T-helper 1 cell treated with Interleukin-12 subunit alpha and Interleukin-12 subunit beta and Interleukin-4 antibody, amounts not matched to agents 30 μg/mL and 1 μg/mL, for 36 hours (primary cell): ENCODE measurements at regions not wholly inside any gene's neighbourhood (a gene's known extent, or its start where the extent isn't known, plus 50 kb on each side); places are given as distances from the start of the nearest gene placed in this dataset.

Experiments
- H3K27ac Mint-ChIP-seq: one replicate; pipeline ENCODE4 v1.8.0; 2021; ENCODE audit warnings: mild to moderate bottlenecking, mixed read lengths
- H3K27me3 Mint-ChIP-seq: one replicate; pipeline ENCODE4 v1.8.0; 2021; ENCODE audit warnings: low read depth, mixed read lengths
- H3K36me3 Mint-ChIP-seq: one replicate; pipeline ENCODE4 v1.8.0; 2021; ENCODE audit warnings: low read depth, mixed read lengths
- H3K4me1 Mint-ChIP-seq: one replicate; pipeline ENCODE4 v1.8.0; 2021; ENCODE audit warnings: low read depth, mixed read lengths
- H3K4me3 Mint-ChIP-seq: one replicate; pipeline ENCODE4 v1.8.0; 2021; ENCODE audit warnings: mild to moderate bottlenecking, moderate library complexity, mixed read lengths
- H3K9me3 Mint-ChIP-seq: one replicate; pipeline ENCODE4 v1.8.0; 2021; ENCODE audit warnings: mixed read lengths

- H3K36me3 Mint-ChIP-seq: no peaks in the 10 kb centered on the region
- H3K4me1 Mint-ChIP-seq: no peaks in the 10 kb centered on the region
- H3K4me3 Mint-ChIP-seq: no peak overlapping the region
- H3K9me3 Mint-ChIP-seq: no peaks in the 10 kb centered on the region
- no peak overlapping the region for H3K27ac Mint-ChIP-seq
- H3K27me3 Mint-ChIP-seq: peaks cover 9% of the 10 kb centered on the region
These were observed 157.4 kb downstream of the DACT1 start for GRCh38 chr14:58794993-58795762.

GRCh38 chr14:58796242-58797009 is 158.7 kb downstream of the DACT1 start:
- H3K36me3 Mint-ChIP-seq: no peaks in the 10 kb centered on the region
- peaks cover 9% of the 10 kb centered on the region for H3K27me3 Mint-ChIP-seq
- H3K9me3 Mint-ChIP-seq: no peaks in the 10 kb centered on the region
- no peak overlapping the region for H3K27ac Mint-ChIP-seq
- H3K4me3 Mint-ChIP-seq: no peak overlapping the region
- H3K4me1 Mint-ChIP-seq: no peaks in the 10 kb centered on the region

- Mint-ChIP-seq H3K27ac (no peak overlapping the region), H3K4me1 (no peaks in the 10 kb centered on the region), H3K9me3 (no peaks in the 10 kb centered on the region), H3K36me3 (no peaks in the 10 kb centered on the region), H3K27me3 (peaks cover 9% of the 10 kb centered on the region), H3K4me3 (no peak overlapping the region)
These were observed 159.3 kb downstream of the DACT1 start for GRCh38 chr14:58797010-58797429.

DNA sequence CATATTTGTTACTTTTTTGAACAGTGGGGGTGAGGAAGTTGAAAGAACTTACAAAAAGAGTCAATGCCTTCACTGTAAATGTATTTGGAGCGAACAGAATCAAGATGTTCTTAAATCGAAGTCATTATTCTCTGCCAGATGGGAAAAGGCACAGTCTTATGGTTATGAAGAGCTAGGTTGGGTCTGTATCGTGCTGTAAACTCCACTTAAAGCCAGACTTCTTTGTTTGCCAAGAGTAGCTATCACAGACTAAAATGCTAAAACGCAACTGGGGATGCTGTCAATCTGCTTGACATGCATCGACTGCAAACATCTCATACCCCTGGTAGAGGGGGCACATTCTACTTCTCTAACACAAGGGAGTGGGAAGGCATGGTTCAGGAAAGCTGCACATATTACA is 160.4 kb downstream of the DACT1 start:
- Mint-ChIP-seq H3K36me3 (no peaks in the 10 kb centered on the region), H3K27me3 (peaks cover 9% of the 10 kb centered on the region), H3K4me3 (no peak overlapping the region), H3K4me1 (no peaks in the 10 kb centered on the region), H3K27ac (no peak overlapping the region), H3K9me3 (no peaks in the 10 kb centered on the region)

DNA sequence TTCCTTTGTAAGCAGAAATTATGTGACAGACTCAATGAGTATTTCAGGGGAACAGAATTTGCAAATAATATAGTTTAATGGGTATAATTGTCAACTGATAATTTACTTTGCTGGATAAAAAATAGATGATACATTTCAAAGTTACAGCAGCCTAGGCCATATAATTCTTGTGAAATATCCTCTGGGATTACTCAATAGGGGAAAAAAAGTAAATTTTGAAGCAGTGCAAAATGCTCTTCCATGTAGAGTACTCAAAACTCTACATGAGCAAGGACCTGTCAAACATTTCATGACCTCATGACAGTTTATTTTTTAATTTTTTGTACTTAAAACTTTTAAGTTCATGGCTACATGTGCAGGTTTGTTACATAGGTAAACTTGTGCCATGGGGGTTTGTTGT is 163.3 kb downstream of the DACT1 start:
- Mint-ChIP-seq H3K27me3 (peaks cover 9% of the 10 kb centered on the region), H3K4me3 (no peak overlapping the region), H3K27ac (no peak overlapping the region), H3K9me3 (no peaks in the 10 kb centered on the region), H3K36me3 (no peaks in the 10 kb centered on the region), H3K4me1 (no peaks in the 10 kb centered on the region)

DNA sequence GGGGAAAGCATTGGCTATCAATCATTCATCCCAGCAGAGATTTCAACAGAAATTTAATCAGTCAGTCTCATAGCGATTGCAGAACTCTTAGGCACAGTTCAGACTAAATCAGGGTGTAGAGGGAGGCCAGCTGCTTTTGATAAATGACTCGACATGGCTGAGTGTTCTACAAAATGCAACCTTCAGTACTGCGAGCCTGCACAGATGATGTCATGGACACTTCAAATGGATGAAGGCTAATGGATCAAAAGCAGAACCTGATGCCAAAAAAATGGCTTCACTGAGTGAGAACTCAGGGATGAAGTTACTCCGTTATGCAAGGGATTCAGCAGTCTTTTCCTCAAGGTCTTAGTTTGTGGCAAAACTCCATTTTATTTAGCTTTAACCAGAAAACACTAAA is 167.3 kb downstream of the DACT1 start:
- H3K27ac Mint-ChIP-seq: no peak overlapping the region
- no peaks in the 10 kb centered on the region for H3K9me3 Mint-ChIP-seq
- H3K4me1 Mint-ChIP-seq: no peaks in the 10 kb centered on the region
- H3K4me3 Mint-ChIP-seq: no peak overlapping the region
- H3K36me3 Mint-ChIP-seq: no peaks in the 10 kb centered on the region
- no peaks in the 10 kb centered on the region for H3K27me3 Mint-ChIP-seq

DNA sequence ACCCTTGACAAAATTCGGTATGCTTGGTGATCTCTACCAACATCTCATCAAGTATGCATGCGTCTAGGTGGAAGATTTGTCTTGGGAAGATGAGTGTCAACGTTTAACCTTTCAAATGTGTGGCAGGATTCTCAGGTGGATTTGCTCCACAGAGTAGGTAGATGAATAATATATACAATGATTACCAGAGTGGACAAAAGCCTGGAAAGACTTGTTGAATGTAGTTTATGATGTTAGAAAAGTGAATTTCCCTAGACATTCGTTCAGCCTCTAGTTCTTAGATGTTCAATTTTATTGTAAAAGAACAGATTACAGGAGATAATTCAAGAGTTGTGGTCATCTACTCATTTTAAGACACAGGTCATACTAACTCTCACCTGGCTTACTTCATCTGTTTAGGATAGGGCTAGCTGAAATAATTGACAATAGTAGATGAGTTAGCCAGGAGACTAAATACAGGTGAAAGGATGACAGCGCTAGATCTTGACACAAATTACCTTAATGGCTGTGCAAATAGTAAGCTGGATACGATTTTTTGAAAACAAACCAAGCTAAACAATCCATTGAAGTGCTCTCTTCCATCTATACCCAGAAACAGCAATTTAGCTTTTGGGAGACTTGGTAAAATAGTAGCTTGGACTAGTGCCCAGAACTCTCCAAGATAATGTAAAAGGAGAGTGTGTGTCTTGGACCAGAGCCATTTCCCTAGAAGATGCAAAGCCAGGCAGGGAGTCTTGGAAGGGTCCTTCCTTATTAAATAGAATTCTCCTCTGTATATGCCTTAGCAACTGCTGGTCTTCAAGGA is 168.0 kb downstream of the DACT1 start:
- Mint-ChIP-seq H3K4me3 (no peak overlapping the region), H3K27ac (no peak overlapping the region), H3K4me1 (no peaks in the 10 kb centered on the region), H3K9me3 (no peaks in the 10 kb centered on the region), H3K27me3 (no peaks in the 10 kb centered on the region), H3K36me3 (no peaks in the 10 kb centered on the region)

- H3K36me3 Mint-ChIP-seq: no peaks in the 10 kb centered on the region
- H3K4me1 Mint-ChIP-seq: peaks cover 3% of the 10 kb centered on the region
- no peak overlapping the region for H3K4me3 Mint-ChIP-seq
- no peaks in the 10 kb centered on the region for H3K27me3 Mint-ChIP-seq
- no peak overlapping the region for H3K27ac Mint-ChIP-seq
- no peaks in the 10 kb centered on the region for H3K9me3 Mint-ChIP-seq
These were observed 169.4 kb downstream of the DACT1 start for GRCh38 chr14:58807191-58807590.

GRCh38 chr14:58808828-58809227 is 171.1 kb downstream of the DACT1 start:
- H3K36me3 Mint-ChIP-seq: no peaks in the 10 kb centered on the region
- no peaks in the 10 kb centered on the region for H3K9me3 Mint-ChIP-seq
- no peaks in the 10 kb centered on the region for H3K27me3 Mint-ChIP-seq
- peaks cover 5% of the 10 kb centered on the region for H3K4me1 Mint-ChIP-seq
- H3K27ac Mint-ChIP-seq: no peak overlapping the region
- no peak overlapping the region for H3K4me3 Mint-ChIP-seq

DNA sequence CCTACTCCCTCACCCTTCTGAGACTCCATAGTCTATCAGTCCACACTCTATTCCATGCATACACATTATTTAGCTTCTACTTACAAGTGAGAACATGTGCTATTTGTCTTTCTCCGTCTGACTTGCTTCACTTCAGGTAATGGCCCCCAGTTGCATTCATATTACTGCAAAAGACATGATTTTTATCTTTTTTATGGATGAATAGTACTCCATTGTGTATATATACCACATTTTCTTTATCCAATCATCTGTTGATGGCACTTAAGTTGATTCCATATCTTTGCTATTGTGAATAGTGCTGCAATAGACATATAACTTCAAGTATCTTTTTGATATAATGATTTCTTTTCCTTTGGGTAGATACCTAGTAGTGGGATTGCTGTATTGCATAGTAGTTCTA is 171.8 kb downstream of the DACT1 start:
- no peaks in the 10 kb centered on the region for H3K36me3 Mint-ChIP-seq
- H3K27me3 Mint-ChIP-seq: no peaks in the 10 kb centered on the region
- H3K27ac Mint-ChIP-seq: no peak overlapping the region
- H3K4me3 Mint-ChIP-seq: no peak overlapping the region
- no peaks in the 10 kb centered on the region for H3K9me3 Mint-ChIP-seq
- H3K4me1 Mint-ChIP-seq: peaks cover 5% of the 10 kb centered on the region

- H3K27ac Mint-ChIP-seq: no peak overlapping the region
- no peaks in the 10 kb centered on the region for H3K27me3 Mint-ChIP-seq
- no peaks in the 10 kb centered on the region for H3K36me3 Mint-ChIP-seq
- H3K4me3 Mint-ChIP-seq: no peak overlapping the region
- H3K9me3 Mint-ChIP-seq: no peaks in the 10 kb centered on the region
- H3K4me1 Mint-ChIP-seq: peaks cover 5% of the 10 kb centered on the region
These were observed 174.5 kb downstream of the DACT1 start for GRCh38 chr14:58812050-58812910.

DNA sequence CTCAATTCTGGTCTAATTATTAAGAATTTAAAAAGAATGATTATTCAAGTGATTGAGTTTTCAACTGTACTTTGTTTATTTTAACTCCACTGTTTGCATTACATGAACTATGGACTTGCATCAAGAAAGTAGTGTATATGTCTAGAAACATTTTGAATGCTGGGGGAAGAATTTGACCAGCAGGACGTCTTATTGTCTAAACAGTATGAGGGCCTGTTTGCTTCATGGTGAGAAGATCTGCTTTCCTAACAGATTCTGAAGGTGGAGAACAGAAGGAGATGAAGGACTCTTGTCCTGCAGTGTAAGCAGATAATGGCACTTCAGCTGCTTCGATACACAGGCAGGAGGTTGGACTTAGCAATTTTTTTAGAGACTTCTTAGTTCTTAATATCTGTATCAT is 176.0 kb downstream of the DACT1 start:
- H3K4me1 Mint-ChIP-seq: peaks cover 5% of the 10 kb centered on the region
- no peaks in the 10 kb centered on the region for H3K27me3 Mint-ChIP-seq
- no peak overlapping the region for H3K27ac Mint-ChIP-seq
- H3K36me3 Mint-ChIP-seq: no peaks in the 10 kb centered on the region
- no peaks in the 10 kb centered on the region for H3K9me3 Mint-ChIP-seq
- no peak overlapping the region for H3K4me3 Mint-ChIP-seq

GRCh38 chr14:58814466-58814865 is 176.7 kb downstream of the DACT1 start:
- no peak overlapping the region for H3K4me3 Mint-ChIP-seq
- no peak overlapping the region for H3K27ac Mint-ChIP-seq
- no peaks in the 10 kb centered on the region for H3K9me3 Mint-ChIP-seq

GRCh38 chr14:58815161-58815701 is 177.5 kb downstream of the DACT1 start:
- no peaks in the 10 kb centered on the region for H3K27me3 Mint-ChIP-seq

More at GRCh38 chr14:58814466-58814865, 176.7 kb downstream of the DACT1 start:
- no peaks in the 10 kb centered on the region for H3K27me3 Mint-ChIP-seq
- peaks cover 5% of the 10 kb centered on the region for H3K4me1 Mint-ChIP-seq
- no peaks in the 10 kb centered on the region for H3K36me3 Mint-ChIP-seq

More at GRCh38 chr14:58815161-58815701, 177.5 kb downstream of the DACT1 start:
- Mint-ChIP-seq H3K4me3 (no peak overlapping the region), H3K9me3 (no peaks in the 10 kb centered on the region), H3K36me3 (no peaks in the 10 kb centered on the region), H3K4me1 (peaks cover 5% of the 10 kb centered on the region), H3K27ac (no peak overlapping the region)
